Endothelial cell of umbilical vein (primary cell): ENCODE measurements at regions not wholly inside any gene's neighbourhood (a gene's known extent, or its start where the extent isn't known, plus 50 kb on each side); places are given as distances from the start of the nearest gene placed in this dataset.

Experiments used
- BruUV-seq: library from RNA; stranded (reverse); fragments of 400-500 nt; replicated peaks from 2 replicates; lab custom pipeline; 2021; lab: Mats Ljungman, UMichigan
- CTCF ChIA-PET: fragments of 300-600, 350-600 bp; sonication (Branson Sonifier 250); formaldehyde crosslinking; loops from one replicate; lab custom pipeline; 2021; ENCODE audit warnings: antibody characterized with exemption, inconsistent platforms; lab: Charles Lee
- POLR2A ChIA-PET: fragments of 300-600, 350-600 bp; sonication (Branson Sonifier 250); formaldehyde crosslinking; loops from one replicate; lab custom pipeline; 2021; ENCODE audit warnings: antibody characterized with exemption, inconsistent platforms; lab: Charles Lee
- DNase-seq: peaks from one replicate; pipeline ENCODE4 v3.0.0-alpha.2; 2011; ENCODE audit warnings: low read depth, low spot score
- FAIRE-seq: peaks from 2 replicates; lab custom pipeline; 2011; peaks lifted over from hg19 to GRCh38; lab: Jason Lieb, UNC
- H2AFZ ChIP-seq: 2 replicates; pipeline ENCODE4 v1.6.0; 2012; ENCODE audit warnings: low read depth, low read length, control low read depth, inconsistent platforms
- H3K27ac ChIP-seq: 2 replicates; pipeline ENCODE4 v1.5.1; 2011; ENCODE audit warnings: low read depth, mild to moderate bottlenecking, control low read depth, low read length, moderate library complexity; ENCODE audit not compliant: insufficient read depth
- H3K27me3 ChIP-seq, 2 experiments: 2 replicates each; pipeline versions ENCODE4 v1.6.0 to v1.6.1; 2011; ENCODE audit warnings: low read length in 2 of 2, mixed read lengths in 1 of 2; ENCODE audit not compliant: control insufficient read depth in 2 of 2, insufficient read depth in 2 of 2
- H3K36me3 ChIP-seq, 2 experiments: 2 replicates in 1 of 2; 3 replicates in 1 of 2; pipeline ENCODE4 v1.5.1; 2011; ENCODE audit warnings: low read length in 2 of 2, mild to moderate bottlenecking in 1 of 2, moderate library complexity in 1 of 2; ENCODE audit not compliant: control insufficient read depth in 2 of 2, insufficient read depth in 2 of 2; ENCODE audit errors: extremely low read depth in 1 of 2
- H3K4me1 ChIP-seq: 3 replicates; pipeline ENCODE4 v1.5.1; 2011; ENCODE audit warnings: mild to moderate bottlenecking, low read length; ENCODE audit not compliant: control insufficient read depth, insufficient read depth; ENCODE audit errors: extremely low read depth
- H3K4me2 ChIP-seq: 2 replicates; pipeline ENCODE4 v1.6.1; 2011; ENCODE audit warnings: low read length, control low read depth, mixed read lengths; ENCODE audit not compliant: insufficient read depth
- H3K4me3 ChIP-seq, 3 experiments: fragments of 200-600 bp in 1 of 3; sonication (generic), shearing (Covaris generic) in 1 of 3; replicated peaks in 1 of 3; 2 replicates each; pipeline ENCODE4 v1.5.1; 2011 to 2016; ENCODE audit warnings: control low read depth in 3 of 3, low read length in 3 of 3, mild to moderate bottlenecking in 2 of 3, inconsistent platforms in 1 of 3, low read depth in 1 of 3, moderate library complexity in 1 of 3; ENCODE audit not compliant: insufficient read depth in 1 of 3
- H3K79me2 ChIP-seq: 2 replicates; pipeline ENCODE4 v1.6.0; 2012; ENCODE audit warnings: low read length, inconsistent platforms; ENCODE audit not compliant: control insufficient read depth, insufficient read depth
- H3K9ac ChIP-seq: replicated peaks from 2 replicates; pipeline ENCODE3; 2011; ENCODE audit warnings: low read length, control low read depth; ENCODE audit not compliant: insufficient read depth; ENCODE audit errors: extremely low read depth
- H3K9me1 ChIP-seq: replicated peaks from 3 replicates; pipeline ENCODE4 v1.6.0; 2011; ENCODE audit warnings: mild to moderate bottlenecking, low read length; ENCODE audit not compliant: control insufficient read depth, insufficient read depth; ENCODE audit errors: extremely low read depth
- H3K9me3 ChIP-seq: replicated peaks from 2 replicates; pipeline ENCODE4 v1.5.1; 2012; ENCODE audit warnings: low read length, inconsistent platforms; ENCODE audit not compliant: control insufficient read depth, insufficient read depth
- H4K20me1 ChIP-seq: replicated peaks from 2 replicates; pipeline ENCODE3; 2011; ENCODE audit warnings: mild to moderate bottlenecking, low read length; ENCODE audit not compliant: control insufficient read depth, insufficient read depth; ENCODE audit errors: extremely low read depth
- EZH2 ChIP-seq: IDR thresholded peaks from 2 replicates; pipeline ENCODE4 v1.6.1; 2012; ENCODE audit warnings: borderline replicate concordance, low read depth, mild to moderate bottlenecking, moderate library complexity, low read length, inconsistent platforms; ENCODE audit not compliant: severe bottlenecking
- FOS ChIP-seq: IDR thresholded peaks from 2 replicates; pipeline ENCODE4 v1.6.1; 2011; ENCODE audit warnings: mild to moderate bottlenecking, low read length, moderate library complexity, borderline replicate concordance; ENCODE audit not compliant: insufficient read depth
- GATA2 ChIP-seq: IDR thresholded peaks from 2 replicates; pipeline ENCODE4 v1.7.0; 2011; ENCODE audit warnings: low read depth, mild to moderate bottlenecking, moderate library complexity, mixed read lengths, low read length; ENCODE audit not compliant: insufficient read length, insufficient read depth
- JUN ChIP-seq: IDR thresholded peaks from 2 replicates; pipeline ENCODE4 v1.6.1; 2011; ENCODE audit warnings: borderline replicate concordance, low read depth; ENCODE audit not compliant: insufficient read length, insufficient read depth
- MYC ChIP-seq: IDR thresholded peaks from one replicate; pipeline ENCODE4 v1.6.1; 2011; ENCODE audit warnings: mild to moderate bottlenecking, low read depth, low read length
- POLR2A ChIP-seq: IDR thresholded peaks from 2 replicates; pipeline ENCODE4 v1.6.1; 2012; ENCODE audit warnings: low read depth, mild to moderate bottlenecking, control low read depth, low read length
- POLR2AphosphoS5 ChIP-seq: IDR thresholded peaks from 2 replicates; pipeline ENCODE4 v1.6.1; 2012; ENCODE audit warnings: low read depth, mild to moderate bottlenecking, control low read depth, low read length, moderate library complexity; ENCODE audit not compliant: insufficient read depth
- dilution Hi-C: fragments of 300-500 bp; cut with MboI; formaldehyde crosslinking; loops from one replicate; pipeline ENCODE4 v1.15.0; 2019; ENCODE audit warnings: low sequenced_read_pairs; ENCODE audit not compliant: extremely low pct_ligation_motif_present
- intact Hi-C: fragments of 100-400 bp; cut with micrococcal nuclease; formaldehyde crosslinking; loops from one replicate; pipeline ENCODE4 v1.10.0; 2022
- TF ChIP-seq, protein P1 (sequence below), 2 donors: IDR thresholded peaks; 1 replicate in 1 of 2; 2 replicates in 1 of 2; pipeline ENCODE4 v1.5.1; 2011; ENCODE audit warnings: low read length in 2 of 2, mild to moderate bottlenecking in 2 of 2, moderate library complexity in 2 of 2, control low read depth in 1 of 2, inconsistent platforms in 1 of 2, low read depth in 1 of 2; ENCODE audit not compliant: insufficient read depth in 1 of 2; ENCODE audit errors: extremely low read depth in 1 of 2
- TF ChIP-seq, protein P2 (sequence below): IDR thresholded peaks from 2 replicates; pipeline ENCODE4 v1.6.1; 2011; ENCODE audit not compliant: insufficient read depth, insufficient read length

DNA sequence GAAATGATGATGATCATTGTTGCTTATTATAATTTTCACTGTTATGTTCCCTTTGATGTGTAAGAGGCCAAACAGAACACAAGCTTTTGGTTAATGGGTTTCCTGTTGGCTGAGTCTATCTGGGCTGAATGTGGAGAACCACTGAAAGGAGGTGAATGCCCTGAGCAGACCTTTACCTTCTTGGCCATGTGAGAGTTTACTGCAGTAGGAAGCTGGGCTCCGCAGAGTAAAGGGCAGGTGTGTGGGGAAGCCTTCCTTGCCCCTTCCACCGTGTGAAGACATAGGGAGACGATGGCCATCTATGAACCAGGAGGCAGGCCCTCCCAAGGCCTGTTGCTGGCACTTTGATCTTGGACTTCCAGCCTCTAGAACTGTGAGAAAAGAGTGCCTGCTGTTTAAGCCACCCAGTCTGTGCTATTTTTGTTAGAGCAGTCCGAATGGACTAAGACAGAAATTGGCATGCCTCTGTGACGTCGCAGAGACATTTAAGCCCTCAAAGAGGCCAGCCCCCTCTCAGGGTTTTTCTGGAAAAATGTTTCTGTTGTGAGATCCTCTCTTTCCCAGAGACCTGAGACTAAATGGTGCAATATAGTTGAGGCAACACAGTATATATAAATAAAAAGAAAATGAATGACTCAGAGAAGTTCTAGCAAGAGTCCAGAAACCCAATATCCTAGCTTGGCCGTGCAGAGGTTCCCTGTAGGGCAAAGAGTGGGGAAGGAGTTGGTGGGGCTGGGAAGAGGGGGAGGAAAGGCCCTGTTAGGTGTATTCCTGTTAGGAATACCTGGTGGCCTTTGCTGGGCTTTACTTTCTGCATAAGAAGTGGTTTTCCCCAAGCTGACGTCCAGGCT, 121.9 kb upstream of the LGALSL start:
- no peak overlapping the region for H3K4me3 ChIP-seq
- no peaks in the 10 kb centered on the region for H3K79me2 ChIP-seq
- no peak overlapping the region for H3K27ac ChIP-seq
- DNase-seq (no peak), FAIRE-seq (no peak)
- H3K4me1 ChIP-seq, result peaks cover 14% of the 10 kb centered on the region
- H3K9me1 ChIP-seq, result no peaks in the 10 kb centered on the region
- H4K20me1 ChIP-seq, result no peaks in the 10 kb centered on the region
- H3K9ac ChIP-seq, result no peak overlapping the region
- H3K4me2 ChIP-seq, result no peak overlapping the region
- no TSS peak for BruUV-seq
- POLR2A ChIA-PET, result no interaction called here
- CTCF ChIA-PET, result interaction anchor here (1.0 to 8.4 kb wide), 29 partner anchors 13 to 557 kb away, joined by 3 to 388 read pairs (median 14); partner anchors contain the start of gene AFTPH
- no peak overlapping the region for H2AFZ ChIP-seq
- intact Hi-C loops (loop anchor here (1.0 to 2.0 kb wide), 9 partner anchors 72 to 1241 kb away; partner anchors contain the start of genes AFTPH and LGALSL), dilution Hi-C loops (no loop called here)
- TF ChIP-seq, protein P1, sequence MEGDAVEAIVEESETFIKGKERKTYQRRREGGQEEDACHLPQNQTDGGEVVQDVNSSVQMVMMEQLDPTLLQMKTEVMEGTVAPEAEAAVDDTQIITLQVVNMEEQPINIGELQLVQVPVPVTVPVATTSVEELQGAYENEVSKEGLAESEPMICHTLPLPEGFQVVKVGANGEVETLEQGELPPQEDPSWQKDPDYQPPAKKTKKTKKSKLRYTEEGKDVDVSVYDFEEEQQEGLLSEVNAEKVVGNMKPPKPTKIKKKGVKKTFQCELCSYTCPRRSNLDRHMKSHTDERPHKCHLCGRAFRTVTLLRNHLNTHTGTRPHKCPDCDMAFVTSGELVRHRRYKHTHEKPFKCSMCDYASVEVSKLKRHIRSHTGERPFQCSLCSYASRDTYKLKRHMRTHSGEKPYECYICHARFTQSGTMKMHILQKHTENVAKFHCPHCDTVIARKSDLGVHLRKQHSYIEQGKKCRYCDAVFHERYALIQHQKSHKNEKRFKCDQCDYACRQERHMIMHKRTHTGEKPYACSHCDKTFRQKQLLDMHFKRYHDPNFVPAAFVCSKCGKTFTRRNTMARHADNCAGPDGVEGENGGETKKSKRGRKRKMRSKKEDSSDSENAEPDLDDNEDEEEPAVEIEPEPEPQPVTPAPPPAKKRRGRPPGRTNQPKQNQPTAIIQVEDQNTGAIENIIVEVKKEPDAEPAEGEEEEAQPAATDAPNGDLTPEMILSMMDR (IDR thresholded peaks at IDR 0.05; ENCODE audit: extremely low read depth in 1 of 2, insufficient read depth in 1 of 2, low read depth in 1 of 2, low read length in 2 of 2), result no peak
- TF ChIP-seq MYC, result no peak
- H3K27me3 ChIP-seq, result no peaks in the 10 kb centered on the region
- H3K9me3 ChIP-seq, result no peaks in the 10 kb centered on the region
- H3K36me3 ChIP-seq, result no peaks in the 10 kb centered on the region

DNA sequence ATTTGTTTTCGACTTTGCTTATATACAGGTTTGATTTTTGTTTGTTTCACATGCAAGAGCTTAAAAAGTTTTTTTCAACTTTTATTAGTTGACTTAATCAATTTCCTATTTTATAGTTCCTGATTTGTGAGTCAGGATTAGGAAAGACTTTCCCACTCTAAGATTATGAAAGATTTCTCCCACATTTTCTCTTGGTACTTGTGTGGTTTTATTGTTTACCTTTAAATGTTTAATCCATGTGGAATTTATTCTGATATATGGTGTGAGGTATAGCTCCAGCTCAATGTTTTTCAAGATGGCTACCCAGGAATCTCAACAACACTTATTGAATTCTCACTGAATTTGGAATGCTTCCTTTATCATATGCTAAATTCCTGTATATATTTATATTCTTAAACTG, 117.8 kb upstream of the LGALSL start:
- no peak overlapping the region for H3K27ac ChIP-seq
- no TSS peak for BruUV-seq
- ChIA-PET POLR2A (no interaction called here), CTCF (interaction anchor here (1.6 to 1.9 kb wide), 2 partner anchors 8 to 151 kb away, joined by 5 to 6 read pairs; no protein-coding TSS in a partner anchor)
- FAIRE-seq (no peak), DNase-seq (no peak)
- H3K4me2 ChIP-seq, result no peak overlapping the region
- H2AFZ ChIP-seq, result no peak overlapping the region
- no peak overlapping the region for H3K4me3 ChIP-seq
- dilution Hi-C loops (no loop called here), intact Hi-C loops (no loop called here)
- H3K79me2 ChIP-seq, result no peaks in the 10 kb centered on the region
- no peaks in the 10 kb centered on the region for H3K9me3 ChIP-seq
- H3K27me3 ChIP-seq, result peaks cover 2 to 7% of the 10 kb centered on the region in 2 experiments
- no peaks in the 10 kb centered on the region for H3K9me1 ChIP-seq
- no peaks in the 10 kb centered on the region for H3K36me3 ChIP-seq
- no peaks in the 10 kb centered on the region for H4K20me1 ChIP-seq
- H3K9ac ChIP-seq, result no peak overlapping the region
- no peaks in the 10 kb centered on the region for H3K4me1 ChIP-seq
- TF ChIP-seq FOS (no peak), EZH2 (no peak), GATA2 (no peak), MYC (no peak), POLR2A (no peak), POLR2AphosphoS5 (no peak), JUN (no peak)
- TF ChIP-seq, protein P1 (IDR thresholded peaks at IDR 0.05; ENCODE audit: extremely low read depth in 1 of 2, insufficient read depth in 1 of 2, low read depth in 1 of 2, low read length in 2 of 2), result no peak
- TF ChIP-seq, protein P2, sequence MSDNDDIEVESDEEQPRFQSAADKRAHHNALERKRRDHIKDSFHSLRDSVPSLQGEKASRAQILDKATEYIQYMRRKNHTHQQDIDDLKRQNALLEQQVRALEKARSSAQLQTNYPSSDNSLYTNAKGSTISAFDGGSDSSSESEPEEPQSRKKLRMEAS, result no peak
